HG02938 (cell line): ENCODE measurements at regions not wholly inside any gene's neighbourhood (a gene's known extent, or its start where the extent isn't known, plus 50 kb on each side); places are given as distances from the start of the nearest gene placed in this dataset.

Source experiments
- ATAC-seq: cut with Tn5 transposase; IDR thresholded peaks from one replicate; pipeline ENCODE4 v1.9.1; 2021; ENCODE audit warnings: mild to moderate bottlenecking, moderate library complexity; ENCODE audit not compliant: unreplicated experiment

DNA sequence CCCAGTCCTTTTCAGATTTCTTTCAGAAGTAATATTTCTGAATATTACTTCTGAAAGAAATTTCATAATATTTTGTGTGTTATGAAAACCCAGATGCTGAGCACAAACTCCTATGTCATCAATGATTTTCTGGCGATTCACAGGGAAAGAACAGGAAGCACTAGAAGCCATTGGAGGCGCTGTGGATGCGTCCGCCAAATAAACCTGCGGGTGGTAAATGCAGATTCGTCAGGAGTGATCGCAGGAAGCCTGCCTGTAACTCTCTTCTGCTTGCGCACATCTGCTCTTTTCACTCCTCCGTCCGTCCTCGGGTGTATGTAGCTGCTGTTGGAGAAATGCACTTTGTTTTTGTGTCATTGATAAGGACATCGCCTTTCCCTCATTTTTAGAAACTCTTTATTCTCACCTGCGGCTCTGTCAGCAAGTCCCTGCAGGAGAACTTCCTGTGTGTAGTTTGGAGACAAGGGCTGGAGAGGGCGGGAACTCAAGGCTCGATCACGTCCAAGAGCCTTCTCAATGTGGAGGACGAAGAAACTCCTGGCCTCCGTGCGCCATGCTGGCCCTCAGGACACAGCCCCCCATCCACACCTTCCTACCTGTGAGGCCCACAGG, 483.8 kb downstream of the GALR1 start:
- no peak for ATAC-seq

DNA sequence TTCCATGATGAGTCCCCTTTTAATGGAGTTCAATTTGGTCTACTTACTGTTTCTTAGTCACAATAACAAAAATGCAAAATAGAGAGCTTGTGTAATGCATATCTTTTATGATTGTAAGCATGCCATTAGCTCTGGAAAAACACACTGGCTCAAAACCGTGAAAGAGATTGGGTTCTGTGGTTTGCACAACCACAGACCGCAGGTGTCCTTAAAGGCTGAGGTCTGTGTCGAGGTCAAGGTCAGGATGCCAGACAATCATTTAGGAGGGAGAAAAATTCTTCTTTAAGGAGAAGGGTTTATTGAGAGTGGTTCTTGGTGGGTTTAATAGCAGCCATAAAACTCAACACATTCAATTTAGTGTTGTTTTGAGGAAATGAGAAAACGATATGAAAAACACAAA, 487.2 kb downstream of the GALR1 start:
- ATAC-seq = no peak

- ATAC-seq = no peak
Measured at GRCh38 chr18:77737405-77737804, 487.8 kb downstream of the GALR1 start.

DNA sequence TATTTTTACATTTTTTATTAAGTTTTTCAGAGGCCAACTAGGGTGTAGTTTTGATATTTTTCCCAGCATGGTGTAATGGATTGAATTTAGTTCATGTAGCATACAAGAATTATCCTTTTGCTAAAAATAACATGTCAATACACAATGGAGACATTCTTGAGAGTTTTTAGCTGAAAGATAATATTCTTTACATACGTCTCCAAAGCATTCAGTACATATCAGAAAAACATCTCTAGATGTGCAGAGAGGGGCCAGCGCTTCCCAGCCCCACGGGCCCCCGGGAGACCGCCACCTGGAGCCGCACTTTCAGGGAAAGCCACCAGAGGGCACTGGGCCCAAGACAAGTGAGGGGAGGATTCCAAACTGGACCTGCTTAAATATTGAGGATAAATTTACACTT, 499.4 kb downstream of the GALR1 start:
- no peak for ATAC-seq

DNA sequence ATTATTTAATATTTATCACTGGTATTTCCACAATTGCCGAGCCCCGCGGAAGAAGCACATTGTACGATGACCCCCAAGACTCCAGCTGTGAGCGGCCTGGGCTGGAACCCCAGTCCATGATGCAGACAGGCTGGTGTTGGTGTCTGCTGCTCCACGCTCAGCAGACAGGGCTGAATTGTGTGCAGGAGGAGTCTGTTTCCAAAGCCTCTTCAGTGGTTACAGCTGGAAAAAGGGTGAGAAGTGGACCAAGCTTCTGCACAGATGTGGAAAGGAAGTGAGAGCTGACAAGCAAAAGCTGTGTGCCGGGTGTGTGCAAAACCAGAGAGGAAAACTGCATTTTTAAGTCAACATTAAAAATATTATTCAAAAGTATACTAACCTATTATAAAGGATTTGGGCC, 500.4 kb downstream of the GALR1 start:
- no peak for ATAC-seq

DNA sequence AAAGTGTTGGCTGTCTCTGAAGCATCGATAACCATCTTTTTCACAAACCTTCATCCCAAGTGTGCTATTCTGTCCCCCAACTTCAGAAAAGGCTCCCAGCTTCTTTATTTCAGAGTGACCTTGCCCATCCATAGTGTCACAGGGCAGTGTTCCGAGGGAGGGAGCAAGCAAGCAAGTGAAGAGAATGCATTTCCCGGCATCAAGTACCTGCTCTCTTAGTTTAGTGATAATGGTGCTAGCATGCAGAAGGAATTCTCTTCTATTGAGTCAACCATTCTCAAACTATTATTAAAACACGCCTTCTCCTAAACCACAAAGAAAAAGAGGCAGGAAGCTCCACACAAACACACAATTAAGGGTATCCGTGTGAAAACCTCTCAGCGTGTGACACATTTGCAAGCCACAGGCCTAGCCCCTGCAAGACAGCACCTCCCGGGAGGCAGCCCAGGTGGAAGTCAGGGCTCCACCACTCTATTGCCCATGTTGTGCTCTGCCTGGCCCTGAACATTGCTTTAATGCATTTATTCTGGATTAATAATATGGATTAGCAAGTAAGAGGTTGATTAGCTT, 504.9 kb downstream of the GALR1 start:
- ATAC-seq = no peak

- ATAC-seq = no peak
Measured at GRCh38 chr18:77755187-77755586, 505.5 kb downstream of the GALR1 start.

DNA sequence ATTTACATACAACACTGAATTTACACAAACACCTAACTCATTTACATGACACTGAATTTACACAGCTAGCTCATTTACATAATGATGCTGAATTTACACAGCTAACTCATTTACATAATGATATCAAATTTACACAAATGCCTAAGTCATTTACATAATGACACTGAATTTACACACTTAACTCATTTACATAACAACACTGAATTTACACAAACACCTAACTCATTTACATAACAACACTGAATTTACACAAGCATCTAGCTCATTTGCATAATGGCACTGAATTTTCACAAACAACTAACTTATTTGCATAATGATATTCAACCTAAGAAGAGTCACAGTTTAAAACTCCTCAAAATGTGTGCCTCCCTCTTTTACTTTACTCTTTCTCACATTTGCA, 511.7 kb downstream of the GALR1 start:
- ATAC-seq = no peak

GRCh38 chr18:77762014-77762413, 512.4 kb downstream of the GALR1 start:
- ATAC-seq = no peak

DNA sequence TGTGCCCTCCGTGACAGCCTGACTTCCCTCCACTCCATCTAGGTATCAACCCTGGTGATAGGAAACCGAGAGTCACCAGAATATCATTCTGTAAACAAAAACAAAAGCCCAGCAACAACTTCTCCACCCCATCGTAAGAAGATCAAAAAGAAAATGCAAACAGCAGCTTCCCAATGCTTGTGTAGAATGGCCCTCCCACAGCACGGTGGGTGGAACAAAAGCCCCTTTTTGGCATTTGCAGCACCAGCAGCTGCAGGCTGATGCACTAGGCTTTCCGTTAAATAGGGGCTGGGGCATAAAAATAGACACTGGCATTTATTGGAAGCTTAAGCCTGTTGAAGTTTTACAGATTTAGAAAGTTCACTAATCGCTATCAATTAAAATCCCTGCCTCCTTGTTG, 513.0 kb downstream of the GALR1 start:
- ATAC-seq = no peak

- no peak for ATAC-seq
Measured at GRCh38 chr18:77763530-77764145, 514.0 kb downstream of the GALR1 start.

DNA sequence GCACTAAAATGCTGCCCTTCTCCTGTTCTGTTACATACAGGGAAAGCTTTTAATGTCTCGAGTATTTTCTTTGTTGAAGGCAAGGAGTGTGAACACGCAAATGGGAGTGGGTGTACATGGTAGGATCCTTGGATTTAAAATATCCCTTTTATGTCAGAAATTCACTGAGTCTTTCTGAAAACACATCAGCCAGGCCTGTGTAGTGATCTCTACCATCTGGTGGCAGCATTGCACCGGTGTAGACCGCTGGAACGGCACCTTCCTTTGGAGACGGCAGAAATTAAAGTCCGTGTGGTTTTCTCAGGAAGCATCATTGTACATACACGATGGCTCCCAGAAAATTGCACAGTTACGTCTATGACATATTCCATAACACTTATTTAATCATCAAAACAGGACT, 515.8 kb downstream of the GALR1 start:
- ATAC-seq = no peak

DNA sequence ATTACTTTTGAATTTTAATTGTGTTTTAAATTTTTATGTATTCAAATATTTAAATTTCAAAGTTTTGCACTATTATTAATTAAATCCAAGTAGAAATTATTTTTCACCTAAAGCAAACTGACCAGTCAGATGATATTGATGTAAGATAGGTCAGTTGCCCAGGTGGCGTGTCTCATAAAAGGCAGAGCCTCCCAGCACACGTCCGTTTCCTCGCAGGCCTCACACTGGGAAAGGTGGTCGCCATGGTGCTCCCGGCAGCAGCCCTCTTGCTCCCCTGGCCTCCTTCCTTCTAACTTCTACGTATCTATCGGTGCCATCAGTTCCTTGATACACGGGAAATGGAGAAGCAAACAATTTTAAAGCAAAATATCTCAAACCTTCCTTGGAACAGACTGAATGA, 516.8 kb downstream of the GALR1 start:
- no peak for ATAC-seq

DNA sequence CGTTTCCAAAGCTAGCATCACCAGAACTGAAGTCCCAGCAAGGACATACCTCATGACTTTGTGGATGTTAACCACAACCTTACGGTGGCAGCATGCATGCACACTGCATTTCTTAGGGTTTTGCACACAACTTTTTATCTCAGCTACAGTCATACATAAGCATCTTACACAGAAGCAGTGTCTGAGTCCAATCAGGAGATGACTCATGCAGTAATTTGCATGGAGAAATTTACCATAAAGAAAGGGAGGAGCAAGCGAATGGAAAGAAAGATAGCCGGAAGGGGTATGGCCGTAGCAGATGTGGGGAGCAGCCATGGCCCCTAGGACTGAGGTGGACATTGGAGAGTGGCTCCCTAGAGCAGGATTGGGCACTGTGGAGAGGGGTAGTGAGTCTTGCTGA, 522.5 kb downstream of the GALR1 start:
- ATAC-seq = no peak

DNA sequence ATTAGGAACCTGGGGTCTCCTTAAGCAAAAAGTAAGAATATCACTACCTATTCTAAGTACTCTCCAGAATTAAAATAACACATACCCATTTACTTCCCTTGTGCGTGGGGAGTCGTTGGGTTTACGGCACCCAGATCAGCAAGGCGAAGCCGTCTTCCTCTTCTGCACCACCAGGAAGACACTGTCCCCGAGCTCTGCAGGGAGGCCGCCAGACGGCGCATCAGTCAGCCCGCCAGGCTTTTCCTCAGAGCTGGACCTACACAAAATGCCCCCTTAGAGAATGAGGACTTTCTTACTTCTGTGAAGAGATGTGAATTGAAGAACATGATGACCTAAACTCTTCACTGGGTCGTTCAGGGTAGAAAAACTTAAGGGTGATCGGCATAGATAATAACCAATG, 526.5 kb downstream of the GALR1 start:
- ATAC-seq = no peak

DNA sequence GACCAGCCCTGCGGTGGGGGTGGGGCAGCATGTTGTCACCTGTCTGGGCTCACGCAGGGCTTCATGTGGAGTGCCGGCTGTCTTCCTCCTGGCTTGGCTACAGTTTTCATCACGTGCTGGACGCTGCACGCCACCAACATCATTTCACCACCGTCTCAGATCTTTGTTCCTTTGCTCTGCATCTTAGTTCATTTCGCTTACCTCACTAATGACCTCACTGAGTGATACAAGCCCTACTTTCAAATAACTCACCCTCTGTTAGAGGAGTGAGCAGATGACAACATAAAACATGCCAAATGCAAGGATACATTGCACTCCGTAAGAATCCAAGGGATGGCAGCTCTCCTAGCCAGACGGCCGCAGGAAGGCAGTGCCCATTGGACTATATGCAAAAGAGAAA, 527.5 kb downstream of the GALR1 start:
- ATAC-seq = no peak

DNA sequence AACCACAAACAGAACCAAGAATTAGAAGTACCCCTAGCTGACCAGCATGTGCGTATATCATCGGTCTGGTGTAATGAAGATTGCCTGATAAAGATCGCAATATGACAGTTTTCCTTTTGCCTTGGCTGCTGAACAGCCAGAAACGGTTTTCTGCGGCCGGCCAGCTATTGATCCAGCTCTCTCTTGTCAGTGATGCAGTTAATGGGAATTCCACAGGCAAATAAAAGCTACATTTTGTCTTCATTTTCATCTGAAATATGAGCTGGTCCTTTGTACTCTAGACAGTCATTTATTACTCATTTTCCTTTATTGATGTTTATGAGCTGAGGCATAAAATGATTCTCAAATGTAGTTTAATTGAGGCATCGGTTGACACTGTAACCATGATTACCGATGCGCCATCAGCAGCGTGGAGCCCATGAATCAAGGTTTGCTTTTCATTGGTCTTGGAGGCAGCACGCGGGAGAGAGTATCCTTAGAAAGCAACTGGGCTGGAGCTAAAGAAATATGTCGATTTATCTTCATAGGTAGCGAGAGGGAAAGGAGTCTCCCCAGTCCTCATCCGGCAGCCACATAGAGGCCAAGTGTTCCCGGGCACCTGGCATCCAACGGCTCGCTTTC, 535.2 kb downstream of the GALR1 start:
- no peak for ATAC-seq

- ATAC-seq = no peak
Measured at GRCh38 chr18:77785415-77785975, 535.8 kb downstream of the GALR1 start.

DNA sequence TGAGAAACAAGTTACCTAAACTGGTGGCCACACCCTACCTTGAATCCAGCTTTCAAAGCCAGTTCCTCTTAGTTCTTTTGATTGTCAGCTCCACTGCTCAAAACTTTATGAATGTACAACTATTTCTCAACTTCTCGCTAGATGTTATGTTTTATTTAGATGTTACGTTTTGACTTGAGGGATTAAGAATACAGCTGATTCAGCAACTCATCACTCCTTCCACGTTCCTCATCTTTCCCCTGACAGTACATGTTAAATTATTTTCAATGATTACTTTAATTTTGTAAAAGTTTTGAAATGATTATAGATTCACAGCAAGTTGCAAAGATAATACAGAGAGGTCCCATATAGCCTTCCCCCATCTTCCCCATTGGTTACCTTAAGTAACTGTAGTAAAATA, 553.4 kb downstream of the GALR1 start:
- no peak for ATAC-seq

DNA sequence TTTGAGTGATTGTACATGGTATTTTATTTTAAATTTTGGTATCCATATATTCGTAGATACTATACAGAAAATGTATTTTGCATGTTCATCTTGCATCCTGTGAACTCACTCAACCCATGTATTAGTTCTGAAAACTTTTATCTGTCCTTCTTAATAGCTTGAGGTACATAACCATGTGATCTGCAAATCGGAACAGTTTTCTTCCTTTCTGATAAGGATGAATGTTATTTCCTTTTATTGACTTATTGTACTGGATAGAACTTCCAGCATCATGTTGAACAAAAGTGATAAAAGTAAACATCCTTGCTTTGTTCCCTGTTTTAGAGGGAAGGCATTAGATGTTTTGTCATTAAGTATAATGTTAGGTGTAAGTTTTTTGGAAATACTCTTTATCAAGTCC, 554.7 kb downstream of the GALR1 start:
- ATAC-seq = no peak

GRCh38 chr18:77807650-77808049, 558.0 kb downstream of the GALR1 start:
- no peak for ATAC-seq

- no peak for ATAC-seq
Measured at GRCh38 chr18:77811503-77811902, 561.9 kb downstream of the GALR1 start.
